ENCODE measurements at regions not wholly inside any gene's neighbourhood (a gene's known extent, or its start where the extent isn't known, plus 50 kb on each side); places are given as distances from the start of the nearest gene placed in this dataset.

DNA sequence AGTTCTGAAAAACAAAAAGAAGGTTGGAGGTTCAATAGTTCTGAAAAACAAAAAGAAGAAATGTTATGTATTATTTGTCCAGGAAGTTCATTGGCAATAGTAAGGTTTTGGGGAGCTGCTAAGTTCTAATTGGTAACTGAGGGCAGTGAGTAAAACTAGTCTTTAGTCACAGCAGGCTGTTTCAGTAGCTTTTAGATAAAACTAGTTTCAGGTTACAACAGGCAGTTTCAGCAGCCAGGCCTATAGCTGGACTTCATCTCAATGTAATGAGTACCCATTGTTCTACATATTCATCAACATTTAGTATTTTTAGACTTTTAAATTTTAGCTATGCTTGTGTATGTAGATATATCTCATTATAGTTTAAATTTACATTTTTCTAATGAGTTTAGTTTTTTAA is 639.3 kb downstream of the TOX3 start:
- no peak for DNase-seq (ENCODE audit: low read depth)

DNA sequence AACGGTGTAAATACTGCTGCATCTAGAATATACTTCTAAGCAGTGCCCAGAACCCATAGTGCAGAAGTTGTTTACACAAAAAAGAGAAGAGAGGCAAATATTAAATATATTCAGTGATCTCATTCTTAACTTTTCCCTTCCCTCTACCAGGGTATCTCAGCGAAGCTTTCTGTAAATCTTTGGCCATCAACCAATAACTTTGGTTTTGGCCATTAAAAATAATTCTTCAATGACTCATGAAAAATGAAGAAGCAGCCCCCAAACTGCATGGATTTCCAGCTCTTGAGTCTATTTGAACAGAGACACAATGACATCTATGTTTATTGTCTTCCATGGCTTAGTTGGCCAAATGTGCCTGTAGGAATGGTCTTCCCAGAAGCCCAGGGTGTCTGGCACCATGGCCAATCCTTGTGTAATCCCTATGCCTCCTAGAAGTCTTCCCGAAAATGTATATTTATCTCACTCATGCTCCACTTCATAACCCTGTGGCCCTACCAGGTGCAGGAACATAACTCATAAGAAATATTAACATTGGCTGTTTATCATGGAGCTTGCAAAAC is 646.6 kb downstream of the TOX3 start:
- DNase-seq (ENCODE audit: low read depth): no peak

DNA sequence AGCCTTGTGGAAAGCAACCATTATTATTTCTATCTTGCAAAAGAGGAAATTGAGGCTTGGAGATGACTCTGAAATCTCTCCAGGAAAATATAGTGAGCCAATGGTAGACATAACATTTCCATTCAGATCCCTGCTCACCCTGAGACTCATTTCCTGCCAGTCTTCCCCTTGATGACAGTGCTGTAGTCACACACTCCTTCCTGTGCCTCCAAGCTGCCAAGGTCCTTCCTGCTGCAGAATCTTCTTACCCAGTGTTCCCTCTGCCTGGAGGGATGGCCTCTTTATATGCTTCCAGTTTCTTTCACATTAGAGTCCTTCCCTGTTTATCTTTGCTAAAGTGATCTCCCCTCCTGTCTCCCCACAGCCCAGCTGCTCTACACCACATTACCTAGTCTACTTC is 648.1 kb downstream of the TOX3 start:
- peak; percentile 1 for DNase-seq (ENCODE audit: low read depth)

DNA sequence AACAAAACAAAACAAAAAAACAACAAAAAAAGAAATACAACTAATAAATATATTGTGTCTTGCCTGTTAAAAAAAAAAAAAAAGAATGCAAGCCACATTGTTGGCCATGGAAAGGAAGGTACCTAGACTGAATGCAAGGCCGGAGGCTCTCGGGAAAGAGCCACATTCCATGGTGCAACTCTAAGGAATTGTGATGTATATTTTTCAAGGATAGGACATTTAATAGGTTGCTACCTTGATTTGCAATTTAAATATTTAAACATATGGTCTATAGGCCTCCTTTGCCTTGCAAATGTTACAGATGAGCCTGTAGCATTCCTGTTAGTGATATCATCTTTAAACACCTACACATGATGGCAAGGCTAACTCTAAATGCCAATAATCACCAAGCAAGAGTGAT is 650.9 kb downstream of the TOX3 start:
- no peak for DNase-seq (ENCODE audit: low read depth)

DNA sequence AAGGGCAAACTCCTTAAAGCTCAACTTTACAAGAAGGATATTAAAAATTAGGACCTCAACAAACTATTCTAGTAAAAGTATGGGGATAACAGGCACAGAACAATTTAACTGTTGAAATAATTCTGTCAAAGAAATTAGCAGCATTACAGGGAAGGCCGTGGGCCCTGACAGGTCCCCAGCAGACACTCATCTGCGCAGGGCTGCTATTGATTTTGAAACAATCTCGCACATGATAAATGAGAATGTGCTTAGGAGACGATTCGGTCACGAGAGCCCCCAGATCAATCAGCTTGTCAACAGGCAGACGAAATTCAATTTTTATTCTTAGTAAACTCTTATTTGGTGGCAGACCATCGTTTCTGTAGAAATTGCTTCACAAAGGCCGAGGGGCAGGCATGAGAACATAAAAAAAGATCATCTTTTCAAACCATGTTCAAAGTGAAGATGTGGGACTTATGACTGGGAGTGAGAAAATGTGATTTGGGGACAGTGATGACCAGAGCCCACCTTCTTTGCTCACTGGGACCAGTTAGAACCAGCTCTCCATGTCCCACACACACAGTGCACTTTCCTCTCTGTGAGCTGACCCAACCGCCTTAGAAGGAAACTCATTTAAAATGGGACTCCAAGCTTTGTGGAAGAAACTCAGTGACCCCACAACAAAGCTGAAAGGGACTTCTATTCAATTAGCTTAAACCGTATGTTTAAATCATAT is 654.5 kb downstream of the TOX3 start:
- DNase-seq (ENCODE audit: low read depth): no peak

DNA sequence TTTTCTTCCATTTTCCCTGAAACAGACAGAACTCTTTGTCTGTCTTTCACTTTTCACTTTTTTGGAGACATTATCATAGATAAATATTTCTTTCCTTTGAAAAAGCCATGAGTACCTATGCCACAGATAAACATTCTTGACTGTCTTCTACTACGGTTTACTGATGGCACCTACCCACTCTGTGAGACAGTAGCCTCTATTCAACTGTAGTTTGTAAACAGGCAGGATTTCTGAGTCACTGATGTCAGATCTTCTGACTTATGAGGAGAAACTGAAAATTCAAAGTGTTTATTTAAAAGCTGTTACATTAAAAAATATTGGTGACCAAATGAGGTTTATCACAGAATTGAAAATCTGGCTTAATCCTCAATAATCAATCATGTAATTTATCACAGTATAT is 658.4 kb downstream of the TOX3 start:
- no peak for DNase-seq (ENCODE audit: low read depth)

DNA sequence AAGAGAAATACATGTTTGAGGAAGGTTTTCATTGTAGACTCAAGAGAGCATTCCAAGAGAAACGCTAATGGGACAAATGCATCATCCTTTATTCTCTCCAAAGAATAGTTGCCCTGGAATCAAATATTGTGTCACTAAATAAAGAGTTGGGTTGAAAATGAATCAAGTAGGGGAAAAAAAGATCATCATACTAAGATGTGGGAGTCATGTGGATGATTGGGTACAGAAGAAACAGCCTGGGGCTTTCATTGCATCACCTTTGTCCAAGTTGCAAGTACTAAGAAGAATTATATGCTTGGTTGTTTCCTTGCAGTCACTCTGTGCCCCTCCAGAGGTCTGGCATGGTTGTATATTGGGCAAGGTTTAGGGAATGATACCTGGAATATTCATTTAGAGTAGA is 658.9 kb downstream of the TOX3 start:
- peak; percentile 24 for DNase-seq (ENCODE audit: low read depth)

DNA sequence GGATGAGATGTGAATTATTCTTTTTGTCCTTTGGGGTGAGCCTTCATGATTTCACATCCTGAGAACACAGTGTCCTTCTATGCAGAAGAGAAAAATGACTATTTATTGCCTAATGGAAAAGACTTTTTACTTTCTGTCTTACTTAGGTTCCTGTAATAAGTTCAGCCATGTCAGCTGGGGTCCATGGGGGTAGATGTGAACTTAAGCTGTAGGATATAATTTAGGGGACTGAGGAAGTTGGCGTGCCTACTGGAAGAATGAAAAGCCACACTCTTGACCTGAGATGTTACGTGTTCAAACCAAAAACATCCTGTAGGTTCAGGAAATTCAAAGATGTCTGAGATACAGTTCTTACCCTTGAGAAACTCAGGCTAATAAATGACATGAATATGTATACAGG is 660.5 kb downstream of the TOX3 start:
- no peak for DNase-seq (ENCODE audit: low read depth)

DNA sequence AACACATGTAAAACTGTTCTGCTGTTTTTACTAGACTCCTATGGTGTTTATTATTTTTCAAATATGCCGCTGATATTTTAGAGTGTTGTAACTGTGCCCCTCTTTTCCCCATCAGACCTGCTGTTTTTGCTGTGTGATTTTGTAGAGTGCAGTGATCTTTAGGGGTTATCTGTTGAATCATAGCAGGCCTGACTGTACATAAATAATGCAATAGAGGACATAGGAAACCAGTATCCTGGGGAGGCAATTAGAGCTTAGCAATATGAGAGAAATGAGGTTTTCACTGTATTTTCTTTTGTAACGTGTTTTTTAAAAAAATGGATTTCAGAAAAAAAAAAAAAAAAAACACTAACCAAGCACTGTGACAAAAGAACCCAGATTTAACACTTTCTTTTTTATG is 662.2 kb downstream of the TOX3 start:
- DNase-seq (ENCODE audit: low read depth): no peak

DNA sequence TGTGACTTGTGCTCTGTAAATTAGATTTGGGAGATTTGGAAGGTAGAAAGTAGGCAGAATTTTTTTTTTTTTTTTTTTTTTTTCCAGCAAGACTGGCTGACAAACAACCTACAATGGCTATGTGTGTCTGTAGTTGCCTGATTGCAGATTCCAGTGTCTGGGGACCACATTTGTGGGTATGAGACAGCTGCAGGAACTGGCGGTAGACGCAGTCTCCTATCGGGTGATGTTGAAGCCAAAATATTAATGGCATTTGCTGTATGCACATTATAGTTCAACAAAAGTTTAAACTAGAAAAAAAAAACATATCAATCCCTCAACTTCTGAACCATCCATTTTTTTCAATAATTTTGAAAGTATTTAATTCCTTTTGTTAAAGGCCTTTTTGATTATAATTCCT is 665.2 kb downstream of the TOX3 start:
- peak; percentile 1 for DNase-seq (ENCODE audit: low read depth)

DNA sequence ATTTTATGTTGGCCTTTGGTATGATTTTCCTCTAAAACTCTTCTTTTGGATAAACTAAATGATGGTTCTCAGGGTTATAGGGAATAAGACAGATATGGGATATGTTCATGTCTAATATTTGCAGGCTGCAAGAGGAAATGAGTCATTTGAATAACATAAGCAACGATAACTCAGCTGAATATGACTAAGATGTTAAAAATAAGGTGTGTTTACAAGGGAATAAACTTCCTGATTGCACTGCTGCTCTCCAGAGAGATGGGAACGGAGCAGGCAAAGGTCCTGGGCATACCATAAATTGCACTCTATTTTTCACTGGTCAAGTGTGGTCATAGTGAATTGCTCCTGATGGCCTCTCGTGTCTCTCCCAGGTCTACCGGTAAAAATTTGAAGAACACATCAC is 666.2 kb downstream of the TOX3 start:
- peak; percentile 28 for DNase-seq (ENCODE audit: low read depth)

DNA sequence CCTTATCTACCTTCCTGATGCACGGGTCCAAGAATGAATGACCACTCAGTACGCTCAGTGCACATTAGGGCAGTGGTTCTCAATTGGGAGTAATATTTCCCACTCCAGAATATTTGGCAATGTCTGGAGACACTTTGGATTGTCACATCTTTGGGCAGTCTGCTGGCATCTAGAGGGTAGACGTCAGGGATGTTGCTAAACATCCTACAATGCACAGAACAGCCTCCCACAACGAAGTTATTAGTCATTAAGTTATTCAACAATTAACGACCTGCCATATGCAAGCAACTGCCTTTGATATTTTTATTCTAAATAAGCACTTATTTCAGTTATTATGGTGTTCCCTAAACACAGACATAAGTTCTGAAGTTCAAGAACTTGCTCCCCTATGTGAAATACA is 669.3 kb downstream of the TOX3 start:
- no peak for DNase-seq (ENCODE audit: low read depth)

DNA sequence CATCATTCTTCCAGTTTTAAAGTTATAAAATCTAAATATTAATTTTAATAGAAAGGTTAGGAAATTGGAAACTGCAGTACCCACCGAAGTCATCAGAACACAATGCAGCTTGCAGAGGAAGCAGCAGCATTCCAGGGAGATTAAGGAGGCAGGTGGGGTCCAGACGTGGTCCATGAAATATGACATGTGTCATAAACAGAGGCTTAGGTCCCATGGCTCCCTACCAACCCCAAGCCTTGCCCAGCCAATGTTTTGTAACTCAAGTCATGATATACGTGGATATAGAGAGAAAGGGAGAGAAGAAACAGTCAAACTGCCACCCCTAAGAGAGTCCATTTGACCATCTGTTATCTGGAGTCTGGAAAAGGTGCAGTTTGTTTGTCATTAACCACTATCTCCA is 670.0 kb downstream of the TOX3 start:
- DNase-seq (ENCODE audit: low read depth): no peak

DNA sequence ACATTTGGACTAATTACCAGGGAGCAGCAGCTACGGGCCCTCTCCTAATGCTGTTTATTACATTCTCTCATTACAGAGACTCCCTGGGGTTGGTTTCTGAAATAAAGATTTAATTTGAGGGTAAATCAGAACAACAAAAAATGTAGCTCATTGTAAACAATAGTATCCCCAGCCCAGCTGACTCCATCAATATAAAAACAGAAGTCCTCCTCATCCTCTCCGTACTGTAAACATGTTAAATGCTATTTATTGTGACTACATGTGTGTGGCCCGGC is 670.4 kb downstream of the TOX3 start:
- no peak for DNase-seq (ENCODE audit: low read depth)

DNA sequence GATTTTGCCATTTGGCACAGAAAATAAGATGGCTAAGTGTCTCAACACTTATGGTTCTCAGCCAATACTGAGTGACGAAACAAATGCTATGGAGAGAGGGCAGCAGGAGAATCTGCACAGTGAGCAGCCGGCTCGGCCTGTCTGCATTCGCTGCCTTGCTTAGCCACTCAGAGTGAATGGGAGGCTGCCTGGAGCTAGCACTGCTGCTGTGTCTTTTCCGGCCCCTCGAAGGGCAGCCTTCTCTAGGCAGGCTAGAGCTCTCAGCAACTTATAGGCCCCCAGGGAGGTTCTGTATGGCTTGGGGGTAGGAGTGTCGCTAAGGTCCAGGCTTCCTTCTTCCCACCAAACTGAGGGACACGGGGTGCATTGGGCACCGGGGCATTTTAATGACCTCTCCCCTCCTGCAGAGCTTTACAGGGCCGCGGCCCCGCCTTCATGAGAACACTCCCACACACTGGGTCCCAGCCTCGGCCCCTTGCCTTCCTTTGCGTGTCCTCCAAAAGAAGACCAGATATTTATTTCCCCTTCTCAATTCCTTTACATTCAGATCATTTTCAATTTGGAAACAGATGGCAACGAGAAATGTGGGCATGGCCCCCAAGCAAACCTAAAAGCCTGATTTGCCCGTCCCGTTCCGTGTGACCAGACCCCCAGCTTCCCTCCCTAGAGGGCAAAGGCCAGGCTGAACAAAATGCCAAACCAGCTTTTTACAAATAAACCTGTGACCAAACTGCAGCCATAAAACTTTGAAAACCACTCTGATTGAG is 670.9 kb downstream of the TOX3 start:
- DNase-seq (ENCODE audit: low read depth): no peak

DNA sequence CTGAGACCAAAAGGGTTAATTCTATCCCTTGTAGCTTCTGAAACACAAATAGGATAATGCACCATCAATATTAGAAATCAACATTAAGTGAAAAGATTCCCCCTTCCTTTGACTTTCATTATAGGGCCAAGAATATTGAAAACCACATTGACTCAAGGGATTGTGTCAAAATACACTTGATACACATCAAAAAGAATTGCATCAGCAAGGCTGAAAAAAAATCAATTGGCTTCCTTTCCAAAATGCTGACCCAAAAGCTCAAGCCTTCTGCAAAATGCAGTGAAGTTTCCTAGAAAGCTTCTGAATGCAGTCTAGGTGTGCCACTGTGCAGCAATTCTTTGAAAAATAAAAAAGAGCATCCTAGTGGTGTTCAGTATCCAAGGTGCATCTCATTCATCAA is 674.4 kb downstream of the TOX3 start:
- DNase-seq (ENCODE audit: low read depth): no peak

DNA sequence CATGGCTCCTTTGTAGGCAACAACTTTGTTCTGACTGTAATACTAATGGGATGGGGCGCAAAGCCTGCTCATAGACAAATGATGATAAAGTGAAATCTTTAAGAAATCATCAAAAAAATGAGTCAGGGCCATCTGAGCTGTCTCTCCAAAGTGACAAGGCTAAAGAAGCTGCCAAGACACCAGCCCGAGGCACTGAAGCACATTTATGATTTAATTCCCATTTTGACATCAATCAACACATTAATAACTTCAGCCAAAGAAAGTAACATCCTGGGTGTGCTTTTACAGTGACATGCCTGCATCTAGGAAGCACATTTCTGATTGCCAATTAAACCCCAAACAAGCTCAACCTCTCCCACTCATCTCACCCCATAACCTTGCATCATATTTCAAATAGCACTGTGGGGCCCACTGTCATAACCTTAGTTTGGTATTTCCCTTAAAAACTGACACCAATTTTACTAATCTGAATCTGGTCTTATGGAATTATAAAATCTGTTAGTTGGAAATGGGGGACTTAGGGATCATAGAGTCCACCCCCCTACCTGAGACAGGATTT is 676.6 kb downstream of the TOX3 start:
- DNase-seq (ENCODE audit: low read depth): no peak

DNA sequence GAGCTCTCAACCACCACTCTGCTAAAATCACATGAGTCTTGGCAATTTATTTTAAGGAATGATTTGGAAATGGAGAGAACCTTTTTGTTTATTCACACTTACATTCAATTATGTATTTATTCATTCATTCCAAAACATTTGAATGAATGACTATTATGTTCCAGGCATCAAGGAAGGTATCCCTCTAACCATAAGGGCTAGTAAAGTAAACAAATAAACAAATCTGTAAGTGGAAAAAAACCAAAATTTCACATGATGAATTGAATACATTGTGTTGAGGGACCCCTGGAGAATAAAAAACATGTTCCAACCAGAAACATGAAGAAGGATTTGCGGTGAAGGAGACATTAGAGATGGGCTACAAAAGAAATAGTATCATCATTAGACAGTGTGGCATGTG is 677.8 kb downstream of the TOX3 start:
- no peak for DNase-seq (ENCODE audit: low read depth)

DNA sequence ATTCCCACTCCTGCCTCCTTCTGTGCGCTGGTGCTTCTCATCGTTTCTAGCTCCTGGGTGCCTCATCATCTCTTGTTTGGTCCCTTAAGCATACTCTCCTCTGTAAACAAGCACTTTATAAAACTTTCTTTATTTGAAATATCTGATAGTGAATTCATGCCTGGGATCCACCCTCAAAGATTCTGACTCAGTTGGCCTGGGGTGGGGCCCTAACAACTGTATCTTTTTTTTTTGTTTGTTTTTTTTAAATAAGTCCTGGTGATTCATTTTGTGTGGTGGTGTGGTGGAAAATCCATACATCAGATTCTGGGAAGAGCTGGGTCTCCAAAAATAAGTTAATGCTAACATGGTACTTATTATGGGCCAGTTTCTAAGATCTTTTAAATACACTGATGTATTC is 678.3 kb downstream of the TOX3 start:
- DNase-seq (ENCODE audit: low read depth): no peak

DNA sequence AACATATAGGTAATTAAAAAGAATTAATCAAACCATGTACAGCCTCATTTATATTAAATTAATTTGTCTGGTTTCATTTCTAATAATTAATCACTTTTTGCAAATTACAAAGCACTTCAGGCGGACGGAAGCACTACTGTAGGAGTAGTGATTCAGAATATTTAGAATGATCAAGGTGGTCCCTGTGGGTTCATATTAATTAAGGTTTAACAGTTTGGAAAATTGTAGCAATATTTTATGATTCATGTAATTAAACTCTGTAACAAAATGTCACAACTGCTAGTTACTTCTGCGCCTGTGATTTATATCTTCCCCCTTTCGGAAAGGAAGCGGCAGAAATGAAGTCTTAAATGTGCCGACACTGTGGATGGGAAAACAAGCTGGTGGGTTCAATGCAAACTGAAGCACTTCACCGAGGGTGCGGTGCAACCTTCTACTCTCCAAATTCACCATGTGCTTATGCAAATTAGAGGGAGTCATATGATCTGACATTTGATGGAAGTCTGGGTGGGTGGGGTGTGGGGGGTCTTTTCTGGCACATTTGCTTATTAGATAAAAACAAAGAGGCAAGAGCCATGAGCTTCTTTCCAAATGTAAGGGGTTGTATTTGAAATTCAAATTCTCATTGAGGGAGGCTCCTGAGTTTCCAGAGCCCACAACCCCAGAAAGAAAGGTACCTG is 679.4 kb downstream of the TOX3 start:
- no peak for DNase-seq (ENCODE audit: low read depth)

DNA sequence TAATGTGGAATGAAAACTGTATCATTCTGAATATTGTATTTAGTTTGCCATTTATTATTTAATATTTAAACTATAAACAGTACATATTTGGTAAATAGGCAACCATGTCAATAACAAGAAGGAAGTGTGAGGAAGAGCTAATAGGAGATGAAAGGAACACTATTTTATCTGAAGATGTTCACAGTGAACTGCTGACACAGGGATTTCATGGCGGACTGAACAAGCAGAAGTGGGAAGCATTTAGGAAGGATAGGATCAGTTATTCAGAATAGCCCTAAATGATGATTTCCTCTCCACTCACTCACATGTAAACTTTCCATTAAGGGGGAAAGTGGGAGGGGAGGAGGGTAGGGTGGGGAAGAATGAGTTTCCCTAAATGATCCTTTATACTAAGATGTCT is 682.4 kb downstream of the TOX3 start:
- DNase-seq (ENCODE audit: low read depth): no peak

DNA sequence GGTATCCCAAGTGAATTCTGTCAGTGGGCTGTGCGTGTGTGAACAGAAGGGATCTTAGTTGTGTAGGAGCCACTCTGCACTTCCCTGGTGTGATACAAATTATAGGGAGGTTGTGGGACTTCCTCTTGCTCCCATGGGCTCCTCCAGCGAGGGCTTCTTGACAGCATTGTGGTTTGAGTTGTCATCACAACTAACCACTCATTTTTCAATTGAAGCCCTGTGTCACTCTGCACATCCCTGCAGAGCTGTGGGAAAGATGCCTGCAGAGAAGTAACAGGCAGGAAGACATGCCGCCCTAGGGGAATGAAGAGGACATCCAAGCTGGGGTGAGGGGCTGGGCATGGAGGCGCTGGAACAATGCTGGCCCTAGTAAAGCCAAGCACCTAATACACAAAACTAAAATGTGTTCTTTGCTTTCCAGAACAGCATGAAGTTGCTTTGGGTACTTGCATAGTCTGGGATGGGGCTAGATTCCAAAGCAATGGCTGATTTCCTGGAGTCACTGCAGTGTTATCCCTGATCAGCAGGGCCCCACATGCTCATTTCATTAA is 692.5 kb downstream of the TOX3 start:
- no peak for DNase-seq (ENCODE audit: low read depth)

DNA sequence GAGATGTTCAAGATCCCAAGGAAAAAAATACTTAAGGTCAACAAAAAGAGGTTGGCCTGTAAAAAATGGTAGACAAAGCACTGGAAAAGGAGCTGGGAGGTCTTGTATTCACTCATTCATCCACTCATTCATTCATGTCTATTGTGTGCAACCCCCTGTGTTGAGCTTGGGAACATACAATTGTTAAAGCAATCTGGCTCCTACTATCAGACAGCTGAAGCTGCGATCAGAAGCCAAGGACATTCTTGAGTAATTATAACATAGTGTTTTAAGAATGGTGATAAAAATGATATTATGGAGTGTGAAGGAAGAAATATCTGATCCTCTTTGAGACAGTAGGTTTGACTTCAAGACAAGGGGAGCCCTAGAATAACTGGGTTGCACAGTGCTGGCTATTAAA is 693.4 kb downstream of the TOX3 start:
- DNase-seq (ENCODE audit: low read depth): no peak

Data from GM04504 (cell line).